ENCODE measurements at regions not wholly inside any gene's neighbourhood (a gene's known extent, or its start where the extent isn't known, plus 50 kb on each side); places are given as distances from the start of the nearest gene placed in this dataset.

- no peak for TF ChIP-seq REST (IDR thresholded peaks at IDR 0.05)
Measured at GRCh38 chr5:14071433-14071832, 71.7 kb upstream of the TRIO start (continued).

GRCh38 chr5:14069021-14069420 lies 74.1 kb upstream of the TRIO start:
- Histone ChIP-seq H3K9ac (ENCODE audit: low read depth in 1 of 2, low read length in 2 of 2) (no peak overlapping the region), H3K4me3 (ENCODE audit: low read depth in 1 of 3, low read length in 3 of 3) (no peak overlapping the region), H3K36me3 (ENCODE audit: control insufficient read depth in 4 of 4, insufficient read depth in 3 of 4, low read depth in 1 of 4, low read length in 3 of 4) (no peaks in the 10 kb centered on the region), H3K27me3 (ENCODE audit: control insufficient read depth in 4 of 4, insufficient read depth in 4 of 4, low read length in 3 of 4) (no peaks in the 10 kb centered on the region), H3K27ac (ENCODE audit: low read depth in 1 of 2, low read length in 2 of 2) (no peak overlapping the region), H3K4me1 (ENCODE audit: control insufficient read depth in 4 of 4, insufficient read depth in 4 of 4, low read length in 3 of 4) (no peaks in the 10 kb centered on the region), H3K9me3 (ENCODE audit: control insufficient read depth in 4 of 4, low read length in 3 of 4) (no peaks in the 10 kb centered on the region)
- WGBS = 77% methylated on average over 7 of the region's 7 CpGs
- DNase-seq (ENCODE audit: low spot score) = no peak
- TF ChIP-seq HNF4A (conservative IDR thresholded peaks at IDR 0.05) (no peak), ZBTB33 (IDR thresholded peaks at IDR 0.05) (no peak), YY1 (IDR thresholded peaks at IDR 0.05) (no peak), ATF3 (IDR thresholded peaks at IDR 0.05) (no peak), CTCF (IDR thresholded peaks at IDR 0.05; ENCODE audit: low read depth, low read length, missing input control) (no peak), TAF1 (conservative IDR thresholded peaks at IDR 0.05) (no peak), SP1 (IDR thresholded peaks at IDR 0.05) (no peak), MAX (IDR thresholded peaks at IDR 0.05) (no peak), FOXA1 (IDR thresholded peaks at IDR 0.05) (no peak), NR2F2 (IDR thresholded peaks at IDR 0.05) (no peak)

GRCh38 chr5:14068136-14068535 lies 75.0 kb upstream of the TRIO start:
- Histone ChIP-seq H3K4me3 (ENCODE audit: low read depth in 1 of 3, low read length in 3 of 3) (no peak overlapping the region), H3K27me3 (ENCODE audit: control insufficient read depth in 4 of 4, insufficient read depth in 4 of 4, low read length in 3 of 4) (peaks cover 0 to 1% (median 0%) of the 10 kb centered on the region in 4 donors)
- 87% methylated on average over 4 of the region's 4 CpGs for WGBS
- no peak for TF ChIP-seq ZBTB33 (IDR thresholded peaks at IDR 0.05)
- TF ChIP-seq HNF4G (IDR thresholded peaks at IDR 0.05) = no peak
- no peak for TF ChIP-seq NR2F2 (IDR thresholded peaks at IDR 0.05)
- TF ChIP-seq RAD21 (IDR thresholded peaks at IDR 0.05) = no peak
- TF ChIP-seq REST (IDR thresholded peaks at IDR 0.05) = no peak
- TF ChIP-seq FOXA1 (IDR thresholded peaks at IDR 0.05) = no peak
- TF ChIP-seq GABPA (IDR thresholded peaks at IDR 0.05 in 1 of 2, conservative IDR thresholded peaks at IDR 0.05 in 1 of 2) = no peak
- TF ChIP-seq RXRA (IDR thresholded peaks at IDR 0.05) = no peak
- no peak for TF ChIP-seq MAX (IDR thresholded peaks at IDR 0.05)

More at GRCh38 chr5:14068136-14068535, 75.0 kb upstream of the TRIO start:
- Histone ChIP-seq H3K9ac (ENCODE audit: low read depth in 1 of 2, low read length in 2 of 2) (no peak overlapping the region), H3K27ac (ENCODE audit: low read depth in 1 of 2, low read length in 2 of 2) (no peak overlapping the region), H3K4me1 (ENCODE audit: control insufficient read depth in 4 of 4, insufficient read depth in 4 of 4, low read length in 3 of 4) (no peaks in the 10 kb centered on the region), H3K9me3 (ENCODE audit: control insufficient read depth in 4 of 4, low read length in 3 of 4) (no peaks in the 10 kb centered on the region), H3K36me3 (ENCODE audit: control insufficient read depth in 4 of 4, insufficient read depth in 3 of 4, low read depth in 1 of 4, low read length in 3 of 4) (no peaks in the 10 kb centered on the region)
- no peak for DNase-seq (ENCODE audit: low spot score)
